GM19351 (cell line): ENCODE measurements at regions not wholly inside any gene's neighbourhood (a gene's known extent, or its start where the extent isn't known, plus 50 kb on each side); places are given as distances from the start of the nearest gene placed in this dataset.
A peak's percentile ranks its signal among the peaks of the same experiment; 100 is the strongest.

Experiments
- ATAC-seq: cut with Tn5 transposase; IDR thresholded peaks from one replicate; pipeline ENCODE4 v1.9.1; 2021; ENCODE audit warnings: mild to moderate bottlenecking, moderate library complexity; ENCODE audit not compliant: unreplicated experiment

- no peak for ATAC-seq
Measured at GRCh38 chr13:53783471-53783870, 754.9 kb downstream of the OLFM4 start.

DNA sequence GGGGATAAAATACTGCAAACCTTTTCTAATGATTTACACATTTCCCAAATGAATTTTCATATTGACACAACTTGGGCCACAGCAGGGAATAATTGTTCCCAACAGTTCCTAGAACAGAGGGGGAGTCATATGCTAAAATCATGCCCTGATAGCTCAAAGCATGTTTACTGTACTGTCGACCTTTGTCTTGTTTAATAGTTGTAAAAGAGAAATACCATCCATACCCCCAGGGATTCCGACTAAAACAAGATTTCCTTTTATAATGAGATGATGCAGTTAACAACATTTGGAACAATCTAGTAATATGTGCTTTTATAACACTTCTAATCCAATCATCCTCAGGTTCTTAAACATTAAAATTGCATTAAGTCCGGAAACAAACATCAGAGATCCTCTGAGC, 759.7 kb downstream of the OLFM4 start:
- ATAC-seq = no peak

DNA sequence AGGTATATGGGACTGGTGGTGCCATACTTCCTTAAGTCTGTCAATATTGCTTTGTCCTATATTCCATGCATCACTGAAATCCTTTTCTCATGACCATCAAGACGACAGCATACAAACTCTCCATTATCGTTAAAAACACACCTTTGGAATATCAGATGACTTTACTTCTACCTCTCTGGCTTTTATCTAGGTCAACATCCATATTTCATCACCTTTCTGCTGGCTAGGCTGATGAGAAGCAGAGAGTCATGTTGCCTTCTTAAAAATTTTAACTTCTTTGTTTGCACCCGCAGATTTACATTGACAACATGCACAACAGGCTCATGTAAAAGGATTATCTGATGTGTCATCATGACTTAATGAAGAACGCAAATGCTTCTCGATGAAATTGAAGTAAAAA, 771.4 kb downstream of the OLFM4 start:
- ATAC-seq = no peak

DNA sequence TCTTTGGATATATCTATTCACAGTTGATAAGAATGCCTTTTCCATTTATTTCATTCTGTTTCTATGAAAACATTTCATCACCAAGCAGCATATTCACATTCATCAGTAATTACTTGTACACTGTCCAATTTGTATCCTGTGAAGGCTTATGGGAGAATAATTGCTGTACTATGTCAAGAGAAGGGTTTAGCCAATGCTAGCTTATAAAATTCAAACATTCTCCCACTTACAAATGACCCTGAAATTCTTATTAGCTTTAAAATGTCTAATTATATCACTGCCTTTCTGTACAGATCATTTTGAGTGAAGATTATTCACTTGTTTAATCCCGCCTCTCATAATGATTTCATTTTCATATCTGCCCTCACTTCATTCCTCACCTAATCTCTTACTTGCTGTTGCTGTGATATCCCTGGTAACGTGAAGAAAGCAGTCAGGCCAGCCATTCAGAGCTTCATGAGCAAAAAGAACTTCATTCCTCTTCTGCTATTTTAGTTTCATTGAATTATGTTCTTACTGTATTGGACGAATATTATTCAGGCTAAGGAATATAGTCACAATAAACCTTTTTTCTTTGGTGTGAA, 778.7 kb downstream of the OLFM4 start:
- no peak for ATAC-seq

GRCh38 chr13:53821632-53822031, 793.0 kb downstream of the OLFM4 start:
- ATAC-seq = no peak

DNA sequence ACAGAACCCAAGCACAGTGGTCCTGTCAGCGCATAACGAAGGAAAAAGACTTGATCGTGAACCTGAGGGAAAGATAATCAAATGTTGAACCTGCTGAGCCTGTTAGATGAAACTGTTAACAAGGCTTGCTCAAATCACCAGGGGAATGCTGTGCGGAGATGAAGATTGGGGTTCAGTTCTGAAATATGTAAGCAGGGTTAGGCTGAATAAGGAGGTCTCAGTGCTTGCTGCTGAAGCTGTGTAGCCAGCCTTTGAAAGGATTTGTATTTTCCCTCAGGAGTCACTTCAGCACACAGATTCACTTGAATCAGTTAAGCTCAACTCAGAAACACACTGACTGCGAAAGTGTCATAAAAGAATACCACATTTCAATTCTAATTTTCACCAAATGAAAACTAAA, 793.5 kb downstream of the OLFM4 start:
- no peak for ATAC-seq

DNA sequence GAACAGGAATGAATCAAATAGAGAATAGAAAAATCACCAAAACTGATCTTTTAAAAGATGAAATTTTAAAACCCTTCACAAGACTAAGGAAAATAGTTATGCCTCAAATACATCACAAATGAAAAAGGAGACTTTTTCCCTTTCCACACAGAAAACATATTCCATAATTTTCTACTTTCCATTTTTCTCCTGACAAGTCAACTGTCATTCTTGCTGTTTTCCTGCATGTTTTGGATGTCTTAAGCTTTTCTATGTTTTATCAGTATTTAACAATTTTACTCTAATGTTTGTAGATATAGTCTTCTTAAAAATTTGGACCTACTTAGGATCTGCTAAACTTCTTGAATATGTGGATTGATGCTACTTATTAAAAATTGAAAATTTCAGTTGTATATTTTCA, 810.8 kb downstream of the OLFM4 start:
- no peak for ATAC-seq

GRCh38 chr13:53844473-53845146, 816.0 kb downstream of the OLFM4 start:
- ATAC-seq = no peak

- ATAC-seq = no peak
Measured at GRCh38 chr13:53847502-53847901, 818.9 kb downstream of the OLFM4 start.

GRCh38 chr13:53848366-53848961, 819.9 kb downstream of the OLFM4 start:
- ATAC-seq = no peak

- ATAC-seq = no peak
Measured at GRCh38 chr13:53854321-53854720, 825.7 kb downstream of the OLFM4 start.

- no peak for ATAC-seq
Measured at GRCh38 chr13:53856573-53857195, 828.1 kb downstream of the OLFM4 start.

GRCh38 chr13:53863520-53863919, 834.9 kb downstream of the OLFM4 start:
- no peak for ATAC-seq

DNA sequence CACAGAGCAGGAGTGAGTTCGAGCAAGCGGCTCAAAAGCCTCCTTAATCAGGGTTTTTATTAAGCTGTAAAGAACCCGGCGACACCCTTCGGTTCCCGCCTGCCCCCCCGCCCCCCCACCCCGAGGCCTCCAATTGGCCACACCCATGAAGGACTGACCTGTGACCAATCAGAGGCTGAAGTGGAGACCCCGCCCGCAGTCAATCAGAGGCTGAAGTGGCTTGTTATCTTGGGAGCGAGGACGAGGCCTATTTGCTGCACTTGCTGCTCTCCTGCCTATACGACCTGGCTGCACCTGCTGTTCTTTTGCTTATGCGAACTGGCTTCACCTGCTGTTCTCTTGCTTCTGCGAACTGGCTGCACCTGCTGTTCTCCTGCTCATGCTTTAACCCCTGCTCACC, 844.9 kb downstream of the OLFM4 start:
- no peak for ATAC-seq

GRCh38 chr13:53878861-53879260, 850.2 kb downstream of the OLFM4 start:
- ATAC-seq = no peak

DNA sequence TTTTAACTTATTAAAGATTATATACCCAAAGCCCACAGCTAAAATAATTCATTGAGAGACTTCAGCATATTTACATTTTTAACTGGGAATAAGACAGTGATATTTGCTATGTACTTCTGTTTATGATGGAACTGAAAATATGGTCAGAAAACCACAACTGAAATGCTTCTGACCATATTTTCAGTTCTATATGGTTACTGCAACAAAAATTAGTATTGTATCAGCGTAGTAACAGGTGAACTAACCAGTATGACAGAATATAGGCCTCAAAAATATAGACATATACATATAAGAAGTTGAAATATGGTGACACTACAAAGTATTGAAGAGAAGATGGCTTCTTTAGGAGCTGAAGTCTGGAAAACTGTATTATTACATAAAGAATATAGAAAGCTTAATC, 857.4 kb downstream of the OLFM4 start:
- no peak for ATAC-seq

DNA sequence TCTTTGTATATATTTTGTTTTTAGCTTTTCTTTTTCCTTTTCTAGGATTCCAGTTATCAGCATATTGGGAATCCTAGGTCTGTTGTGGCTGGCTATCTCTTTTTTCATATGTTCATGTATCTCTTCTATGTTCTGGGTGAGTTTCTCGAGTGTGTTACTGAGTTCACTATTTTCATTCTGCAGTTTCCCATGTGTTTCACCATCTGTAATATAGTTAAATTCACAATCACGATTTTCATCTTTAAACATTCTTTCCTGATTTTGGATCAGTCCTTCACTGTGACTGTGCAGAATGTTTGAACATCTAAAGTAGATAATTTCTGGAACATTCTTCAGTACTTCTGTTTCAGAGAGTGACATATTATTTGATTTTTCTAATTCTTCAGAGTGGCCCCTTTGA, 862.1 kb downstream of the OLFM4 start:
- no peak for ATAC-seq

GRCh38 chr13:53901593-53901992, 873.0 kb downstream of the OLFM4 start:
- ATAC-seq = peak; percentile 43

DNA sequence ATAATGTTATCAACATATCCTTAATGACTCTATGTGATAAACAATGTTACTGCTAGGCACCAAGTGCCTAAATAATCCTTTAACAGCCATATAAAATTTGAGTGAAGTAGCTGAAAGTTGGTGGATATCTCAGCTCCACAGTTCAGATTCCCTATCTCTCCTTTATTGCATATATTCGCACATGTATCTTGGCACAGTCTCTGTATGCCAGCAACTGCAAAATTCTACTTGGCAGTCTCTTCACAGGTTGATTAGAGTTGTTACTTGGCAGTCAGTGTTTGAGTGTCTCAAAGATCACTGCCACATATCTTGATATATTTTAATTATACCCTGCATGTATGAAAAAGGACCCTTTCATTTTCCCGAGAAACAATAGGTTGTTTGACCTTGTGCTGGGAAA, 879.3 kb downstream of the OLFM4 start:
- no peak for ATAC-seq

DNA sequence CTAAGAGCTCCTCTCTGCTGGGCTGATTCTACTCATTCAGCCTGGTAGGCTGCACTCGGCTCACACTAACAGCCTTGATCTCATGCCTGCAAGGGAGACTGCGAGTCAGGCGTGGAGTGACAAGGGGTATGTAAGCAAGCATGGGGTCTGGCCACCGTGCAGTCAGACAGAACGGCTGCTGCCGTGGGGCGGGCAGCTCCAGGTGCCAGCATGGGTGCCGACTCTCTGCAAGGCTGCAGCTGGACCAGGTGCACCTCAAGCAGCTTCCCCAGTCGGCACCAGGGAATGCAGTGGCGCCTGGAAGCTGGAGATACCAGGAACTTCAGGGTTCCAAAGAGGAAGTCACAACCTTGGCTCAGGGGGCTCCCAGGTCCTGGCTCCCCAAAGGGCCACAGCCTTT, 892.3 kb downstream of the OLFM4 start:
- ATAC-seq = no peak

GRCh38 chr13:53921473-53921872, 892.9 kb downstream of the OLFM4 start:
- no peak for ATAC-seq

- no peak for ATAC-seq
Measured at GRCh38 chr13:53941588-53942190, 913.1 kb downstream of the OLFM4 start.
